ENCODE measurements at regions not wholly inside any gene's neighbourhood (a gene's known extent, or its start where the extent isn't known, plus 50 kb on each side); places are given as distances from the start of the nearest gene placed in this dataset.

DNA sequence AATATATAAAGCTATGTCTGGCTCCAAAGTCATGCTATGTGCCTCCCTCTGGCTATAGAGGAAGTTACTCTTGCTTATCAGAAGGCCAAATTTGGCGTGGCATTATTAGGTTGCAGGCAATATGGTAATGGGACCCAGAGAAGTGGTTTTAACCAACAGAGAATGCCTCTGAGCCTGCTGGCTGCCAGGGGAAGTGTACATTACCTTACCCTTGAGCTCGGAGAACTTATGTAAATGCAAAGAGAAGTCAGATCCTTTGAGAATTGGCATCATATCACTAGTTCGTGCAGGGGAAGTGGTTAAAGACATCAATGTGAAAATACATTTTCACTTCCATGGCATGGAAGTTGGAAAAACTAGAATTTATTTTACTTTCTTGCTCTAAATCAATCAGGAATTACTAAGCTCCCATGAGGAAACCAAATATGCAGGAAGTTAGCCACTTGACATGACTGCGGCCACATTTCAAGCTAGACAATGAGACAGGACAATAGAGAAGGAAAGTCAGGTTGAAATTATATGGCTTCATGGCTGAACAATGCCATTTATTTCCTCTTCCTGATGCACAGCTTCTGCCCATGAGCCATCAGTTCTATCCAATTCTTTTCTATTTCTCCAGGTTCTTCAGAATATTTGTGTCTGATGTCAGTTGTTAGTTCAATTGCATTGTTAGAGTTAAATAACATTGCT, 134.0 kb upstream of the PHACTR1 start:
- DNase-seq: no peak
- TF ChIP-seq GATA1 (IDR thresholded peaks at IDR 0.05; ENCODE audit: low read depth, low read length) (no peak), POLR2A (IDR thresholded peaks at IDR 0.05; ENCODE audit: low read length) (no peak)

DNA sequence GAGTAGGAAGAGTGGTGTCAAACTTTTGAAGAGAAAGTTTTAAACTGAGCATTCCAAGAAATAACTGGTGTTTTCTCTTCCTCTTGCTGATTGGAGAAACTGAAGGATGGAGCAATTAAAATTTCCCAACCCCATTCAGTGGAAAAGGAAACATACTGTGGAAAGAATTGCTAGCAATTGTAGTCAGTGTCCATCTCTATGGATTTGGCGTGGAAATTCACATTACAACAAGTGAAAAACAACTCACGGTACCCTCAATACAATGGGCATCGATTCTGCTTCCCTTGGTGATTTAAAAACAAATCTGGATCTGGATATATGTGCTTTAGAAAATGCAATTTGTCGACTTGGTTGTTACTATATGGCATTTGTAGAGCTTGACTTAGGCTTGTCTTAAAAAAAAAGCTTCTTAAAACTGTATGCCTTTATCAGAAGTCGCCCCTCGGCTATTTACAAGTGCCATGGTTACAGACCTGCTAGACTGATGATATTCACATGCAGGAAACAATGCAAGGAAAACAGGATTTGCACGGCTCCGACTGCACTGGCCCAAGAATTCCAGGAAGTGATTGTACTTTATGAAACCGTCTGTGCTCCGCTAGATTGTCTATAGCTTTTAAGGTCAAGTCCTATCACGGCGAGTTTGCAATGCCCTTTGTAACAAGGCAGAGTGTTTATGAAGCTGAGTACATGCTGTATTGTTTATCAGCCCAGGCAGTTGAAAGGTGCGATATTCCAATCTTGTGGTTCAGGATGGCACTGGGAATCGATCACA, 131.7 kb upstream of the PHACTR1 start:
- no peak for DNase-seq
- TF ChIP-seq POLR2A (IDR thresholded peaks at IDR 0.05; ENCODE audit: low read length) (no peak), GATA1 (IDR thresholded peaks at IDR 0.05; ENCODE audit: low read depth, low read length) (no peak)

DNA sequence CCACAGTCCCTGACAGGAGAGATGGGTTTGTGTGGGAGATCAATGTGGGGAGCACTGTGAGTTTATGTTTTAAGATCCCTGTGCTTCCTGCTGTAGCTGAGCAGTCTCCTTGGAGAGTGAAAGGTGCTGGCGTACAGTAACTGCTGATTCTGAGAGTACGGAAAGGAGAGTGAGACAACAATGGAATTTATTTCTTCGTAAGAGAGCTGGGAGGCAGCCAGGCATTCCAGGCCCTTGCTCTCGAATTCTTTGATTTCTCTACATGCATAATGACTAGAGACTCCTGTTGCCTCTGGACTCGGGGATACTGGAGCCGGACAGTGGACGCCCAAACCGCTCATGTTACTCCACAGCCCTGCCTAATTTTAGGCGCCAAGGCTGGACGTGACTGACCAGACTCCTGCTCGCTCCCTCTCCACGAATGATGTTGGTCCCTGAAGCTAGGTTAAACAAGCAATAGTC, 131.0 kb upstream of the PHACTR1 start:
- no peak for TF ChIP-seq POLR2A (IDR thresholded peaks at IDR 0.05; ENCODE audit: low read length)
- TF ChIP-seq GATA1 (IDR thresholded peaks at IDR 0.05; ENCODE audit: low read depth, low read length): no peak
- DNase-seq: no peak

DNA sequence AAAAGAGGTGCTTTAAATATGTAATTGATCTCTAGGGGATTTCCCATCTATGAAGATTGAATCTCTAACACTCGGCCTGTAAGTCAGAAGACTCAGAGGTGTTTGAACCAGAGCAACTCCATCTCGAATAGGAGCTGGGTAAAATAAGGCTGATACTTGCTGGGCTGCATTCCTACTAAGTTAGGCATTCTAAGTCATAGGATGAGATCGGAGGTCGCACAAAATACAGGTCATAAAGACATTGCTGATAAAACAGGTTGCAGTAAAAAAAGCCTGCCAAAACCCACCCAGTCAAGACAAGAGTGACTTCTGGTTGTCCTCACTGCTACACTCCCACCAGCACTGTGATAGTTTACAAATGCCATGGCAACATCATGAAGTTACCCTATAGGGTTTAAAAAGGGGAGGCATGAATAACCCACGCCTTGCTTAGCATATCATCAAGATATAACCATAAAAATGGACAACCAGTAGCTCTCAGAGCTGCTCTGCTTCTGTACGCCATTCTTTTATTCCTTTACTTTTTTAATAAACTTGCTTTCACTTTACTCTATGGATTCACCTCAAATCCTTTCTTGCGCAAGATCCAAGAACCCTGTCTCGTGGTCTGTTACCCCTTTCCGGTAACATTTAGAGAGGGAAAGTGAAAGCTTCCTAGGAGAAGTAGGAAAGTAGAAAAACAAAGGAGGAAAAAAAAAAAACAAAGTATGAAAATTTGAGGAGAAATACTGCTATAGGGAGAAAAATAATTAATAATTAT, 129.7 kb upstream of the PHACTR1 start:
- no peak for TF ChIP-seq GATA1 (IDR thresholded peaks at IDR 0.05; ENCODE audit: low read depth, low read length)
- TF ChIP-seq POLR2A (IDR thresholded peaks at IDR 0.05; ENCODE audit: low read length): no peak
- no peak for DNase-seq

DNA sequence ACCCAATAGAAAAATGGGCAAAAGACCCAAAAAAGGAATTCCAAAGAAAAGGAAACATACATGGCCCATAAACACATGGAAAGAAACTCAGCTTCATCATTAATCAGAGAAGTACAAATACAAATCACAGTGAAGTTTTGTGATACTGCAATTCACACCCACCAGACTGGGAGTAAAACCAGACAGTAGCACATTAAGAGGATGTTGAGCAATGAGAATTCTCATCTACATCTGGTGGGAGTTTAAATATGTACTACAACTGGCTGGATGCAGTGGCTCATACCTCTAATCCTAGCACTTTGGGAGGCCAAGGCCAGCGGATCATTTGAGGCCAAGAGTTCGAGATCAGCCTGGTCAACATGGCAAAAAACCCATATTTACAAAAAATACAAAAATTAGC, 125.7 kb upstream of the PHACTR1 start:
- no peak for TF ChIP-seq GATA1 (IDR thresholded peaks at IDR 0.05; ENCODE audit: low read depth, low read length)
- no peak for TF ChIP-seq POLR2A (IDR thresholded peaks at IDR 0.05; ENCODE audit: low read length)
- no peak for DNase-seq

DNA sequence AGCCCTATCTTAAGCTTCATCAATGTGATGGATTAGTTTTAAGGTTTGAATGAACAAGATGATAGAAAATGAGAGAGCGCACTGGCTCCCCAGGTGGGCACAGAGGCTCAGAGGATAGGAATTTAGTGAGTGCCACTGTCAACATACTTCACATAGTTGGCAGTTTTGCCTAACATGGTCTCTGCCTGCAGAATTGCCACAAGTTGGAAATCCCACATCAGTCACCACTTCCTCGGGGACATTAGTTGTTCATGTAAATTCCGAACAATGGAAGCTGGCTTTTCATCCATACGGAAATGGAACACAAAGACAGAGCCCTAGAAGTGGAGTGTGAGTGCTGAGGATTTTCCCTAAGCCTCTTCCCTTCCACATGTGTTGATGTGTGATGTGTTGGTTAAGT, 123.9 kb upstream of the PHACTR1 start:
- no peak for TF ChIP-seq POLR2A (IDR thresholded peaks at IDR 0.05; ENCODE audit: low read length)
- no peak for TF ChIP-seq GATA1 (IDR thresholded peaks at IDR 0.05; ENCODE audit: low read depth, low read length)
- DNase-seq: no peak

DNA sequence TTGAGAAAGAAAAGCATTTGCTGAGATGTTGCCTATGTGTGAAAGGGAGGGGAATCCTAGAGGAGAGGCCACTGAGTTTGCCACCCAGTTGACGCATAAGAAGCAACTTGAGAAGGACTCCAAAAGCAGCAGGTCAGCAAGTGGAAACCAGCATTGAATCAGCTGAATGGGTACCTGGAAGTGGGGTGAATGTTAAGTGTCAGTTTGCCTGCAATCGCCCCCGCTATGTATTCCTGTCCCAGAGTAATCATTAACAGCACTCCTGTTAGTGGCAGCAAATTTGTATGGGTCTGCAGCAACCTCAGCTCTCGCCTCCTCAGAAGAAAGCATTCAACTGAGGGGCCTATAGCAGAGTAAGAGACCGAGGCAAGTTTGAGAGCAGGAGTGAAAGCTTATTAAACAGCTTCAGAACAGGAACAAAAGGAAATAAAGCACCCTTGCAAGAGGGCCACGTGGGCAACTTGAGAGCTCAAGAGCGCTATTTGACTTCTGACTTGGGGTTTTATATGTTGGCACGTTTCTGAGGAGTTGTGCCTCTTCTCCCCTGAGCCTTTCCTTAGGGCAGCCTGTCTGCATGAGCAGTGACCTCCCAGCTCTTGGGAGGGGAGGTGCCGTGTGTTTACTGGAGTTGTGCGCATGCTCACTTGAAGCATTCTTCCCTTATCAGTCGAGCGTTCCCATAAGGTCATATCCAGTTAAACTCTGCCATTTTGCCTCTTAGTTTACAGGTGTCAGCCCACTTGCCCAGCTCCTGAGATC, 122.6 kb upstream of the PHACTR1 start:
- TF ChIP-seq POLR2A (IDR thresholded peaks at IDR 0.05; ENCODE audit: low read length) (no peak), GATA1 (IDR thresholded peaks at IDR 0.05; ENCODE audit: low read depth, low read length) (no peak)
- DNase-seq: no peak

DNA sequence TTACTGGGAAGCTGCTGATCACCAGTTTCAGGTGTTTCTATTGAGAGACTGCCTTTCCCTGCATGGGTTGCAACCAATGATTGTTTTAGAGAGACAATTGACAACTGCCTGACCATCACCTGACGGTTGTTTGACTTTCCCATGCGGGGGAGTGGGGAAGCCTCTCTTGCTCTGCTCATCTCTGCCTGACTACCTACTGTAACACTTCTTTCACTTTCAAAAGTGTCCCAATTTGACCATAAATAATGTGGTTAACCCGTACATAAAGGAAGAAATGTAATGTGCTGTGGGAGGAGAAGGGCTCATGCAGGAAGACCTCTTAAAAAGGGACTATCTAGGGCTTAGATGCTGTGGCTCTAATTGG, 122.1 kb upstream of the PHACTR1 start:
- TF ChIP-seq GATA1 (IDR thresholded peaks at IDR 0.05; ENCODE audit: low read depth, low read length): no peak
- TF ChIP-seq POLR2A (IDR thresholded peaks at IDR 0.05; ENCODE audit: low read length): no peak
- DNase-seq: no peak

DNA sequence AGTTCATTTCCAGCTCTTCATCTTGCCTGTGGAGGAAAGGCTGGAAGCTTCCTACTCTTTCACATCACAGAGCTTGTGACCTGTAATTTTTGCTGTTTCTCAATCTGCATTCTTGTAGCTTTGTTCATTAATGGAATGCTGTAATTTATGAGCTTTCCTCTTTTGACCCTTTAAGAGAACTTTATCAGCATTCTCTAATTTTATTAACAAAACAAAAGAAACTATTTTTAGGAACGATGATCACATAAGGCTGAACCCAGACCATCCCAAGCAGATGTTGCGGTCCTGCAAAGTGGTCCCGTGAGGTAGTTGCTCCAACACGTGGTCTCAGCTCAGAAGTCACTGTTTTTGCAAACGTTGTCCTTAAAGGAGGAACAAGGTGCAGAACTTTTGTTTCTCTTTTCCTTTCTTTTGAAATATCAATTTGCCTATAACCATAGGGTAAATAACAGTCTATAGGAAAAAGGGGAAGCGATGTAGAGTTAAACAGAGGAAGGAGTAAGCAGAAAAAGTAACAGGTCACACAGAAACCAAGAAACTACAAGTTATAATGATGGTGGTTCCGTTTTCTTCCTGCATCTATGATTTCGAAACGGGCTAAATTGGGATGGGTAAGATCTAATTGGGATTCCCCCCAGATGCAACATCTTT, 121.3 kb upstream of the PHACTR1 start:
- no peak for DNase-seq

DNA sequence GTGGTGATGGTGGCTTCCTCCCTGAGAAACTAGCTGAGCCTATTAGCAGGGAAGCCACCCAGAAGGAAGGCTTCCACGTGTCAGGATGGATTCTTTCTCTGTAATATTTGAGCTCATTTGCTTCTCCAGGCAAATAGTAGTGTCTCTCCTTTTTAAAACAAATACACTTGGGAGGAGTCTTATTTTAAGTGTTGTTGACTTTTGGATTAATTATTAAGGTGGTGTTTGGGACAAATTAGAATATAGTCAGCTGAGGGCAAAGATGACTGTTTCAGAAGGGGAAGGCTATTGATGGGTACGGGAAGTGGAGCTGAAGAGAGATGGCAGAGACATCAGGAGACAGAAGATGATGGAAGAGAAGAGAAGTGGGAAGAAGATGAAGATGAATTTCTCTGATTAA, 119.8 kb upstream of the PHACTR1 start:
- TF ChIP-seq GATA1 (IDR thresholded peaks at IDR 0.05; ENCODE audit: low read depth, low read length): no peak
- TF ChIP-seq POLR2A (IDR thresholded peaks at IDR 0.05; ENCODE audit: low read length): no peak

More for the DNA sequence above, 121.3 kb upstream of the PHACTR1 start:
- TF ChIP-seq POLR2A (IDR thresholded peaks at IDR 0.05; ENCODE audit: low read length) (no peak), GATA1 (IDR thresholded peaks at IDR 0.05; ENCODE audit: low read depth, low read length) (no peak)

DNA sequence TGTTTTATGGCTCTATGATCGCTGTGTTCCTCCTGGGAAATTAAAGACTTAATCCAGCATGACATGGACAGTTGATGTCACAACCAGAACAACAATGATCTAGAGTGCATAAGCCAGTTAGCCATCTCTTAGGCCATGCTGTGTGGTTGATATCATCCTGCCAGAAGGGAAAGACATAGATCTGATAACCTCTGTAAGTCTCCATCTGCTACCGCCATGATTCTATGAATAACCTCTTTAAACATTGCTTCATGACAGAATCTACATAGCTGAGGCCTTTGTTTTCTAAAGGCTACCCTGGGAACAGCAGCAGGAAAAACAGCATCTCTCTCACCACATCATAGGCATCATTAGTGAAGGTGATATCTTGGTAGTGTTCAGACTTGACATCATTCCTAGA, 117.6 kb upstream of the PHACTR1 start:
- TF ChIP-seq GATA1 (IDR thresholded peaks at IDR 0.05; ENCODE audit: low read depth, low read length): no peak
- no peak for TF ChIP-seq POLR2A (IDR thresholded peaks at IDR 0.05; ENCODE audit: low read length)
- no peak for DNase-seq

More for the DNA sequence above, 119.8 kb upstream of the PHACTR1 start:
- no peak for DNase-seq

DNA sequence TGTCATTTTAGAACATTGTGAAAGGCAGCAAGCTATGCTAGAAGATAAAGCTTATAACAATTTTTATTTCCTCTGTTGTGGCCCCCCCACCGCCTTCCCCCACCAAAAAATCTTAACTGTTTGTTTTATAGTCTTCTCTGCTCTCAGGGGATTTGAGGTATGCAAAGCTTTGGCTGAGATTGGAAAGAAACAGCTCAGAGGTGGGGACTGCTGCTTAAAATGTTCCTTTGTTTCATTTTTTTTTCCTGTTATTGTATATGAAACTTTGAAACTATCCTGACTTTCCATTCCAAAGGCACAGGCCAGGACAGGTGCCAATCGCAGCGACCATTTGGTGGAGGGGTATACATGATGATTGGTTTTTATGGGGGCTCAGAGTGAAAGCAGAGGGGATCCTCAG, 114.7 kb upstream of the PHACTR1 start:
- DNase-seq: no peak
- no peak for TF ChIP-seq GATA1 (IDR thresholded peaks at IDR 0.05; ENCODE audit: low read depth, low read length)
- no peak for TF ChIP-seq POLR2A (IDR thresholded peaks at IDR 0.05; ENCODE audit: low read length)

DNA sequence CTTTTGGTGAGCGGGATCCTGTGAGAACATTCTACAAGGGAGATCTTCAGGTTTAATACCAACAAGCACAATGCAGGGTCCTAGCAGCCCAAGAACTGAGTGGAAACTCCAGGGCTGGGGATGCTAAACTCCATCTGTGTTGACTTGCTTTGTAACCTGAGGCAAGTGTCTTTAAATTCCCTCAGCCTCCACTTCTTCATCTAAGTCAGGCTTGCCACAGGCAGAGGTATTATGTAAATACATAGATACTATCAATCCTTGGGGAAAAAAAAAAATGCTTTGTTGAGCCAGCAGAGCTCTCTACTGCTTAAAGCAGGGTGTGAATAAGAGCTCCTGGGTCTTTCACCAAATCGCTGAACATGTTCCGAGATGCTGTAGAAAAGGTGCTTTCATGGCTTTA, 114.2 kb upstream of the PHACTR1 start:
- no peak for DNase-seq
- TF ChIP-seq GATA1 (IDR thresholded peaks at IDR 0.05; ENCODE audit: low read depth, low read length): no peak
